HG03060 (cell line): ENCODE measurements at regions not wholly inside any gene's neighbourhood (a gene's known extent, or its start where the extent isn't known, plus 50 kb on each side); places are given as distances from the start of the nearest gene placed in this dataset.
"Not testable (repeated sequence)": the region's sequence is repeated elsewhere in the genome, so short reads cannot be mapped to it uniquely, and the experiment has no call there.

Experiments
- ATAC-seq: cut with Tn5 transposase; IDR thresholded peaks from one replicate; pipeline ENCODE4 v1.9.1; 2021; ENCODE audit warnings: low read depth, moderate number of reproducible peaks; ENCODE audit not compliant: unreplicated experiment

GRCh38 chr7:65259864-65260525 lies 113.7 kb upstream of the ZNF92 start:
- ATAC-seq: not testable (repeated sequence)

- ATAC-seq: no peak
Measured at GRCh38 chr7:65254061-65254460, 119.6 kb upstream of the ZNF92 start.

- no peak for ATAC-seq
Measured at GRCh38 chr7:65251851-65252620, 121.6 kb upstream of the ZNF92 start.

GRCh38 chr7:65250697-65251395 lies 122.8 kb upstream of the ZNF92 start:
- no peak for ATAC-seq

GRCh38 chr7:65250216-65250615 lies 123.4 kb upstream of the ZNF92 start:
- no peak for ATAC-seq

GRCh38 chr7:65247491-65247890 lies 126.2 kb upstream of the ZNF92 start:
- no peak for ATAC-seq

- no peak for ATAC-seq
Measured at GRCh38 chr7:65239707-65240352, 133.8 kb upstream of the ZNF92 start.

- ATAC-seq: no peak
Measured at GRCh38 chr7:65239324-65239706, 134.3 kb upstream of the ZNF92 start.

- ATAC-seq: no peak
Measured at GRCh38 chr7:65238785-65239184, 134.9 kb upstream of the ZNF92 start.

- ATAC-seq: no peak
Measured at GRCh38 chr7:65235586-65235985, 138.1 kb upstream of the ZNF92 start.

GRCh38 chr7:65233409-65234034 lies 140.1 kb upstream of the ZNF92 start:
- no peak for ATAC-seq

GRCh38 chr7:65230231-65230630 lies 143.4 kb upstream of the ZNF92 start:
- no peak for ATAC-seq

GRCh38 chr7:65225422-65226006 lies 148.1 kb upstream of the ZNF92 start:
- no peak for ATAC-seq

GRCh38 chr7:65222655-65223054 lies 151.0 kb upstream of the ZNF92 start:
- no peak for ATAC-seq

- no peak for ATAC-seq
Measured at GRCh38 chr7:65221683-65222082, 152.0 kb upstream of the ZNF92 start.

GRCh38 chr7:65219623-65220022 lies 154.0 kb upstream of the ZNF92 start:
- no peak for ATAC-seq

- no peak for ATAC-seq
Measured at GRCh38 chr7:65216469-65216868, 157.2 kb upstream of the ZNF92 start.

- not testable (repeated sequence) for ATAC-seq
Measured at GRCh38 chr7:65213260-65213659, 160.4 kb upstream of the ZNF92 start.

GRCh38 chr7:65199221-65199620 lies 174.4 kb upstream of the ZNF92 start:
- not testable (repeated sequence) for ATAC-seq
